AG04449 (cell line): ENCODE measurements at regions not wholly inside any gene's neighbourhood (a gene's known extent, or its start where the extent isn't known, plus 50 kb on each side); places are given as distances from the start of the nearest gene placed in this dataset.

ENCODE experiments used
- CTCF ChIA-PET: fragments of 350-600 bp; formaldehyde crosslinking; extraction: SDS; loops from one replicate; lab custom pipeline; 2021; ENCODE audit warnings: antibody characterized with exemption; lab: Yijun Ruan, JAX
- POLR2A ChIA-PET: fragments of 400-600, 350-600 bp; formaldehyde crosslinking; extraction: SDS; loops from one replicate; lab custom pipeline; 2020; ENCODE audit warnings: antibody characterized with exemption, inconsistent platforms; lab: Yijun Ruan, JAX
- DNase-seq: peaks from one replicate; pipeline ENCODE4 v3.0.0-alpha.2; 2010; ENCODE audit warnings: low read depth, low spot score
- H3K4me3 ChIP-seq: 2 replicates; pipeline ENCODE4 v1.5.1; 2011; ENCODE audit warnings: low read depth, mild to moderate bottlenecking, control low read depth, low read length
- CTCF ChIP-seq: IDR thresholded peaks from one replicate; pipeline ENCODE4 v1.5.1; 2011; ENCODE audit warnings: mild to moderate bottlenecking, moderate library complexity, low read length, control low read depth, inconsistent platforms; ENCODE audit not compliant: insufficient read depth; ENCODE audit errors: missing control alignments

GRCh38 chr1:78291872-78292271 lies 198.9 kb upstream of the PTGFR start:
- H3K4me3 ChIP-seq, result no peak overlapping the region
- CTCF ChIA-PET, result interaction anchor here (1.0 to 1.2 kb wide), 2 partner anchors 16 to 147 kb away, joined by 4 read pairs; no protein-coding TSS in a partner anchor
- TF ChIP-seq CTCF, result no peak
- no peak for DNase-seq
- POLR2A ChIA-PET, result interaction anchor here (0.7 kb wide), 1 partner anchor 13 kb away, joined by 3 read pairs; no protein-coding TSS in a partner anchor

- no peak for TF ChIP-seq CTCF
- POLR2A ChIA-PET, result no interaction called here
- CTCF ChIA-PET, result interaction anchor here (1.0 to 1.2 kb wide), 2 partner anchors 17 to 147 kb away, joined by 4 read pairs; no protein-coding TSS in a partner anchor
- H3K4me3 ChIP-seq, result no peak overlapping the region
- peak; percentile 50 for DNase-seq
Observed at GRCh38 chr1:78292361-78292760, 198.4 kb upstream of the PTGFR start.

GRCh38 chr1:78297836-78298235 lies 192.9 kb upstream of the PTGFR start:
- no peak overlapping the region for H3K4me3 ChIP-seq
- TF ChIP-seq CTCF, result no peak
- no peak for DNase-seq
- CTCF ChIA-PET, result interaction anchor here (1.3 to 1.9 kb wide), 3 partner anchors 14 to 152 kb away, joined by 3 to 7 read pairs (median 4); no protein-coding TSS in a partner anchor
- POLR2A ChIA-PET, result no interaction called here

GRCh38 chr1:78298349-78298748 lies 192.4 kb upstream of the PTGFR start:
- ChIA-PET CTCF (interaction anchor here (1.4 kb wide), 1 partner anchor 153 kb away, joined by 3 read pairs; no protein-coding TSS in a partner anchor), POLR2A (no interaction called here)
- H3K4me3 ChIP-seq, result no peak overlapping the region
- no peak for TF ChIP-seq CTCF
- no peak for DNase-seq

GRCh38 chr1:78301141-78301540 lies 189.6 kb upstream of the PTGFR start:
- no peak overlapping the region for H3K4me3 ChIP-seq
- no peak for DNase-seq
- TF ChIP-seq CTCF, result no peak
- CTCF ChIA-PET, result no interaction called here
- POLR2A ChIA-PET, result no interaction called here

- POLR2A ChIA-PET, result no interaction called here
- CTCF ChIA-PET, result interaction anchor here (0.9 to 1.2 kb wide), 2 partner anchors 28 to 304 kb away, joined by 3 read pairs; no protein-coding TSS in a partner anchor
- peak; percentile 70 for DNase-seq
- no peak for TF ChIP-seq CTCF
- no peak overlapping the region for H3K4me3 ChIP-seq
Observed at GRCh38 chr1:78303620-78304019, 187.2 kb upstream of the PTGFR start.
